ENCODE measurements at regions not wholly inside any gene's neighbourhood (a gene's known extent, or its start where the extent isn't known, plus 50 kb on each side); places are given as distances from the start of the nearest gene placed in this dataset.

GRCh38 chr3:146928421-146929059 is 323.4 kb upstream of the PLSCR5 start:
- ChIA-PET POLR2A (no interaction called here), CTCF (no interaction called here), SMC1A (ENCODE audit: uncharacterized antibody, unreplicated experiment) (interaction anchor here (1.6 kb wide), 1 partner anchor 35 kb away, joined by 3 read pairs; no protein-coding TSS in a partner anchor), RAD21 (ENCODE audit: unreplicated experiment) (no interaction called here)
- no TSS peak for BruUV-seq (replicated peaks)
- Histone ChIP-seq H3K9ac (ENCODE audit: control insufficient read depth, insufficient read depth, low read length) (no peak overlapping the region), H4K20me1 (ENCODE audit: control insufficient read depth, insufficient read depth) (no peaks in the 10 kb centered on the region), H3K27me3 (replicated peaks in 1 of 2; ENCODE audit: control insufficient read depth in 2 of 2, insufficient read depth in 2 of 2, low read length in 1 of 2) (no peaks in the 10 kb centered on the region), H3K4me2 (ENCODE audit: control insufficient read depth, insufficient read depth) (no peak overlapping the region), H3K9me3 (replicated peaks; ENCODE audit: control insufficient read depth, insufficient read depth, low read length) (no peaks in the 10 kb centered on the region), H3K4me3 (no peak overlapping the region), H3K36me3 (ENCODE audit: control insufficient read depth in 2 of 2, insufficient read depth in 2 of 2, low read length in 1 of 2) (no peaks in the 10 kb centered on the region), H3K4me1 (ENCODE audit: control insufficient read depth, insufficient read depth, low read length) (no peaks in the 10 kb centered on the region), H2AFZ (ENCODE audit: control insufficient read depth, low read depth, low read length) (no peak overlapping the region), H3K27ac (ENCODE audit: control insufficient read depth, insufficient read depth) (no peak overlapping the region), H3K79me2 (ENCODE audit: control insufficient read depth, insufficient read depth, low read length) (no peaks in the 10 kb centered on the region)
- 30% methylated on average over 7 of the region's 7 CpGs for WGBS (ENCODE audit: insufficient coverage, insufficient replicate concordance, low lambda C conversion rate, missing lambda C conversion rate)
- DNase-seq (ENCODE audit: low read depth, low spot score) = no peak
- TF ChIP-seq SKIL (IDR thresholded peaks at IDR 0.05; ENCODE audit: low read depth, poor library complexity, severe bottlenecking) = no peak
- no peak for TF ChIP-seq EP300 (IDR thresholded peaks at IDR 0.05; ENCODE audit: borderline replicate concordance in 1 of 2, control insufficient read depth in 1 of 2, low read depth in 2 of 2, low read length in 2 of 2)
- TF ChIP-seq SMC3 (IDR thresholded peaks at IDR 0.05; ENCODE audit: borderline replicate concordance, low read length) = no peak
- TF ChIP-seq ZZZ3 (IDR thresholded peaks at IDR 0.05; ENCODE audit: control insufficient read depth, insufficient read length, low read depth) = no peak
- TF ChIP-seq EZH2 (IDR thresholded peaks at IDR 0.05; ENCODE audit: borderline replicate concordance, control insufficient read depth, low read depth, low read length) = no peak
- TF ChIP-seq ZNF207 (IDR thresholded peaks at IDR 0.05; ENCODE audit: borderline replicate concordance) = no peak
- TF ChIP-seq SRF (IDR thresholded peaks at IDR 0.05; ENCODE audit: low read depth in 2 of 2, low read length in 2 of 2) = no peak
- no peak for TF ChIP-seq BRCA1 (IDR thresholded peaks at IDR 0.05; ENCODE audit: low read depth, low read length)
- no peak for TF ChIP-seq TBL1XR1 (IDR thresholded peaks at IDR 0.05; ENCODE audit: low read depth, low read length)
- no peak for TF ChIP-seq SPI1 (IDR thresholded peaks at IDR 0.05; ENCODE audit: borderline replicate concordance, insufficient read depth, low read depth, low read length)
- TF ChIP-seq SIX5 (IDR thresholded peaks at IDR 0.05; ENCODE audit: low read depth, low read length, severe bottlenecking) = no peak
- no peak for TF ChIP-seq CBX5 (IDR thresholded peaks at IDR 0.05; ENCODE audit: low read depth)
- no peak for TF ChIP-seq MEF2A (IDR thresholded peaks at IDR 0.05; ENCODE audit: insufficient read depth, low read depth, low read length)
- TF ChIP-seq TAF1 (IDR thresholded peaks at IDR 0.05; ENCODE audit: borderline replicate concordance, low read depth, low read length) = no peak
- no peak for TF ChIP-seq HDAC2 (IDR thresholded peaks at IDR 0.05)
- no peak for TF ChIP-seq RBBP5 (conservative IDR thresholded peaks at IDR 0.05)
- intact Hi-C loops (cut with micrococcal nuclease; ENCODE audit: unreplicated experiment) (no loop called here), in situ Hi-C loops (cut with MboI) (no loop called here)
- no peak for ATAC-seq
- no peak for FAIRE-seq
